ENCODE measurements at regions not wholly inside any gene's neighbourhood (a gene's known extent, or its start where the extent isn't known, plus 50 kb on each side); places are given as distances from the start of the nearest gene placed in this dataset.

- no peak overlapping the region for H2AFZ ChIP-seq (ENCODE audit: low read depth)
Measured at GRCh38 chr22:22946131-22946530, 58.5 kb downstream of the IGLL5 start.

GRCh38 chr22:22948651-22949571 is 61.3 kb downstream of the IGLL5 start:
- Histone ChIP-seq H3K4me2 (no peak overlapping the region), H3K27ac (no peak overlapping the region), H3K36me3 (ENCODE audit: insufficient read depth) (no peaks in the 10 kb centered on the region), H4K20me1 (ENCODE audit: insufficient read depth) (no peaks in the 10 kb centered on the region), H3K4me1 (ENCODE audit: low read depth, poor library complexity, severe bottlenecking) (peaks cover 75% of the 10 kb centered on the region), H3K27me3 (ENCODE audit: insufficient read depth, low read depth) (no peaks in the 10 kb centered on the region), H3K9ac (no peak overlapping the region), H3K4me3 (IDR thresholded peaks at IDR 0.05; ENCODE audit: insufficient read depth, low read depth, low read length) (no peak overlapping the region), H2AFZ (ENCODE audit: low read depth) (no peak overlapping the region), H3K79me2 (ENCODE audit: insufficient read depth, low read depth) (no peaks in the 10 kb centered on the region)
- no peak for TF ChIP-seq CTCF (conservative IDR thresholded peaks at IDR 0.05; ENCODE audit: low read depth, low read length)

More at GRCh38 chr22:22946131-22946530, 58.5 kb downstream of the IGLL5 start:
- Histone ChIP-seq H3K36me3 (ENCODE audit: insufficient read depth) (no peaks in the 10 kb centered on the region), H3K27me3 (ENCODE audit: insufficient read depth, low read depth) (no peaks in the 10 kb centered on the region), H3K4me3 (IDR thresholded peaks at IDR 0.05; ENCODE audit: insufficient read depth, low read depth, low read length) (no peak overlapping the region), H3K79me2 (ENCODE audit: insufficient read depth, low read depth) (no peaks in the 10 kb centered on the region), H3K4me2 (no peak overlapping the region), H4K20me1 (ENCODE audit: insufficient read depth) (no peaks in the 10 kb centered on the region), H3K4me1 (ENCODE audit: low read depth, poor library complexity, severe bottlenecking) (peaks cover 84% of the 10 kb centered on the region), H3K27ac (no peak overlapping the region), H3K9ac (no peak overlapping the region)
- no peak for TF ChIP-seq CTCF (conservative IDR thresholded peaks at IDR 0.05; ENCODE audit: low read depth, low read length)

GRCh38 chr22:22949953-22950352 is 62.3 kb downstream of the IGLL5 start:
- H3K36me3 ChIP-seq (ENCODE audit: insufficient read depth), result no peaks in the 10 kb centered on the region
- H3K4me2 ChIP-seq, result no peak overlapping the region
- H2AFZ ChIP-seq (ENCODE audit: low read depth), result no peak overlapping the region
- no peak overlapping the region for H3K4me3 ChIP-seq (IDR thresholded peaks at IDR 0.05; ENCODE audit: insufficient read depth, low read depth, low read length)
- no peaks in the 10 kb centered on the region for H3K79me2 ChIP-seq (ENCODE audit: insufficient read depth, low read depth)
- no peaks in the 10 kb centered on the region for H3K27me3 ChIP-seq (ENCODE audit: insufficient read depth, low read depth)
- H3K4me1 ChIP-seq (ENCODE audit: low read depth, poor library complexity, severe bottlenecking), result peaks cover 74% of the 10 kb centered on the region
- no peak overlapping the region for H3K27ac ChIP-seq
- H4K20me1 ChIP-seq (ENCODE audit: insufficient read depth), result no peaks in the 10 kb centered on the region
- no peak overlapping the region for H3K9ac ChIP-seq
- no peak for TF ChIP-seq CTCF (conservative IDR thresholded peaks at IDR 0.05; ENCODE audit: low read depth, low read length)

- H3K27ac ChIP-seq, result no peak overlapping the region
- no peak for TF ChIP-seq CTCF (conservative IDR thresholded peaks at IDR 0.05; ENCODE audit: low read depth, low read length)
Measured at GRCh38 chr22:22951035-22951434, 63.4 kb downstream of the IGLL5 start.

More at GRCh38 chr22:22951035-22951434, 63.4 kb downstream of the IGLL5 start:
- Histone ChIP-seq H3K79me2 (ENCODE audit: insufficient read depth, low read depth) (no peaks in the 10 kb centered on the region), H2AFZ (ENCODE audit: low read depth) (no peak overlapping the region), H3K27me3 (ENCODE audit: insufficient read depth, low read depth) (no peaks in the 10 kb centered on the region), H3K4me2 (no peak overlapping the region), H3K4me3 (IDR thresholded peaks at IDR 0.05; ENCODE audit: insufficient read depth, low read depth, low read length) (no peak overlapping the region), H4K20me1 (ENCODE audit: insufficient read depth) (no peaks in the 10 kb centered on the region), H3K36me3 (ENCODE audit: insufficient read depth) (no peaks in the 10 kb centered on the region), H3K9ac (no peak overlapping the region), H3K4me1 (ENCODE audit: low read depth, poor library complexity, severe bottlenecking) (peaks cover 74% of the 10 kb centered on the region)
